T47D (cell line): ENCODE measurements at regions not wholly inside any gene's neighbourhood (a gene's known extent, or its start where the extent isn't known, plus 50 kb on each side); places are given as distances from the start of the nearest gene placed in this dataset.
"Not testable (repeated sequence)": the region's sequence is repeated elsewhere in the genome, so short reads cannot be mapped to it uniquely, and the experiment has no call there.

ENCODE experiments used
- DNase-seq, 2 experiments: peaks; one replicate each; pipeline versions ENCODE4 v3.0.0 to v3.0.0-alpha.2; 2011 to 2012; ENCODE audit warnings: low read depth in 1 of 2, low spot score in 1 of 2
- JUND ChIP-seq: IDR thresholded peaks from 2 replicates; pipeline ENCODE4 v1.6.1; 2012; ENCODE audit warnings: low read depth
- in situ Hi-C: cut with HindIII; loops from 2 replicates; pipeline ENCODE4 v1.10.0; 2016; ENCODE audit warnings: low sequenced_read_pairs, low pct_unique_long_range_greater_than_20kb

- in situ Hi-C loops = no loop called here
- no peak for TF ChIP-seq JUND
These were observed 436.9 kb downstream of the BUD13 start for GRCh38 chr11:116335891-116336290.

GRCh38 chr11:116335078-116335477 lies 437.7 kb downstream of the BUD13 start:
- no peak for TF ChIP-seq JUND
- no peak for DNase-seq
- in situ Hi-C loops = no loop called here

More at GRCh38 chr11:116335891-116336290, 436.9 kb downstream of the BUD13 start:
- DNase-seq = no peak

DNA sequence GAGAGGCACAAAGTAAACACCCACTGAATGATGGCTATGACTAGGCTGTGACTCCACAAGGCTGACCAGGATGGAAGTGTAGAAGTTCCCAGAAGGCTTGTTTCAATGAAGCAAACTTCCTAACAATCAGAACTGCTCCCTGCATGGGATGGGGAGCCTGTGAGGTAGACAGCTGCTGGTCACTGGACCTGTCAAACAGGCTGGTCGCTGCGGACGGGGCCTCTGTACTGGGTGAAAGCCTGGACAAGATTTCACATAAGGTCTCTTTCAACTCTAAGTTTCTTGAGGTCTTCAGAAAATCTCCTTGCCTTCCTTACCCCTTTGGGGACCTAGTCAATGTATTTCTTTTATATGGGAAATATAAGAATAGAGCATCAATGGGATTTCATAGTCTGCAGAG lies 438.2 kb downstream of the BUD13 start:
- DNase-seq = no peak
- in situ Hi-C loops = no loop called here
- no peak for TF ChIP-seq JUND

- in situ Hi-C loops = no loop called here
- DNase-seq = no peak
- TF ChIP-seq JUND = no peak
These were observed 439.7 kb downstream of the BUD13 start for GRCh38 chr11:116333001-116333535.

DNA sequence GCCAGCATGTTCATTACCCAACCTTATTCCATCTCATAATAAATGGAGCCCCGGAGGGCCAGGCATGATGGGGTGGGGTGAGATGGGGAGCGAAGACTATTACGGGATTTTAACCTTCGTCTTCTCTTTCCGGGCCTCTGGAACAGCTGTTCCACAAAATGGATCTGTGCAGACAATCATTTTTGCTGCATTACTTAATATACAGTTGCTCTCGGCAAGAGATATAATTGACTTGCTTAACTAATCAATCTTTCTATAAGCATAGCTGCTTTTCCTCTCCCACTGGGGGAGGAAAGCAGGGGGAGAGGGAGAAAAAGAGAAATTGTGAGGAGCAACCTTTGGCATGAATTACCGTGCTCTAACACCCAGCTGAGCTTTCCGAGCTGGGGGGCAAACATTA lies 440.4 kb downstream of the BUD13 start:
- in situ Hi-C loops = no loop called here
- no peak for DNase-seq
- no peak for TF ChIP-seq JUND

- TF ChIP-seq JUND = no peak
- in situ Hi-C loops = no loop called here
- no peak for DNase-seq
These were observed 441.4 kb downstream of the BUD13 start for GRCh38 chr11:116331381-116331780.

- DNase-seq = no peak
- in situ Hi-C loops = no loop called here
- no peak for TF ChIP-seq JUND
These were observed 442.2 kb downstream of the BUD13 start for GRCh38 chr11:116330439-116331185.

GRCh38 chr11:116329354-116330090 lies 443.3 kb downstream of the BUD13 start:
- in situ Hi-C loops = no loop called here
- TF ChIP-seq JUND = no peak
- DNase-seq = no peak

- no peak for TF ChIP-seq JUND
- in situ Hi-C loops = no loop called here
- no peak for DNase-seq
These were observed 443.9 kb downstream of the BUD13 start for GRCh38 chr11:116328851-116329250.

DNA sequence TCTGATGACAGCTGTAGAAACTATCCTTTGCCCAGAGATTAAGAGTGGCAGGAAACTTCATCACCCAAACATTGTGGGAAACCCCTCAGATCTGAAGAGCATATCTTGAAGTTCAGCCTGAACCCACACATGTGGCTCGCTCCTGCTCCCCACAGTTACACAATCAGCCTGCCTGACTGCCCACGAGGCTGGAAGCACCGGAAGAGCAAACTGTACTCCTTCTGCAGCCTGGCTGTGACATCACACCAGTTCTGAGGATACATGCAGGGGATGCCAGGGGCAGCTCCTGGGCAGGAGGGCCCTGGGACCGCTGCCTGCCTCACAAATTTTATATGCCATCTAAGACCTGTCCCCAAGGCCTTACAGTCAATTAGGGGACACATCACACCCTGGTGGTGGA lies 444.4 kb downstream of the BUD13 start:
- in situ Hi-C loops = no loop called here

GRCh38 chr11:116326146-116326545 lies 446.6 kb downstream of the BUD13 start:
- no peak for TF ChIP-seq JUND
- no peak for DNase-seq
- in situ Hi-C loops = no loop called here

More for the DNA sequence above, 444.4 kb downstream of the BUD13 start:
- DNase-seq = no peak
- no peak for TF ChIP-seq JUND

GRCh38 chr11:116325247-116325646 lies 447.5 kb downstream of the BUD13 start:
- no peak for TF ChIP-seq JUND
- DNase-seq = no peak
- in situ Hi-C loops = no loop called here

GRCh38 chr11:116324077-116324476 lies 448.7 kb downstream of the BUD13 start:
- in situ Hi-C loops, DNase-seq: not testable (repeated sequence)
